Uterus (tissue), 3 donors: ENCODE measurements at regions not wholly inside any gene's neighbourhood (a gene's known extent, or its start where the extent isn't known, plus 50 kb on each side); places are given as distances from the start of the nearest gene placed in this dataset.

ENCODE experiments used
- DNase-seq, 2 donors: peaks; one replicate each; pipeline ENCODE4 v3.0.0-alpha.2; 2019 to 2020
- H3K27ac ChIP-seq, 2 donors: fragments of 200-600 bp; sonication (generic); 1 replicate in 1 of 2; 2 replicates in 1 of 2; pipeline ENCODE4 v1.5.1; 2016 to 2018
- H3K27me3 ChIP-seq, 2 donors: fragments of 200-600 bp; sonication (generic); one replicate each; pipeline ENCODE4 v1.5.1; 2018 to 2019; ENCODE audit warnings: control low read depth in 1 of 2
- H3K36me3 ChIP-seq, 2 donors: fragments of 200-600 bp; sonication (generic); one replicate each; pipeline ENCODE4 v1.5.1; 2019; ENCODE audit warnings: control low read depth in 1 of 2
- H3K4me1 ChIP-seq, 2 donors: fragments of 200-600 bp; sonication (generic); one replicate each; pipeline ENCODE4 v1.5.1; 2018 to 2019; ENCODE audit warnings: control low read depth in 1 of 2
- H3K4me3 ChIP-seq, 2 donors: fragments of 200-600 bp; sonication (generic); 1 replicate in 1 of 2; 2 replicates in 1 of 2; pipeline ENCODE4 v1.5.1; 2018 to 2019; ENCODE audit warnings: mild to moderate bottlenecking in 1 of 2
- H3K9me3 ChIP-seq, 2 donors: fragments of 200-600 bp; sonication (generic); one replicate each; pipeline ENCODE4 v1.5.1; 2019; ENCODE audit warnings: control low read depth in 1 of 2
- POLR2A ChIP-seq, 2 donors: fragments of 450-650 bp; IDR thresholded peaks; one replicate each; pipeline ENCODE4 v1.6.1; 2016; ENCODE audit warnings: antibody characterized with exemption in 2 of 2, mild to moderate bottlenecking in 1 of 2, moderate library complexity in 1 of 2
- intact Hi-C: fragments of 100-400 bp; cut with DNase I; formaldehyde crosslinking; loops from one replicate; pipeline ENCODE4 v1.15.1; 2023; ENCODE audit warnings: low total_unique reads
- TF ChIP-seq, protein P1 (sequence below), 4 experiments: fragments of 200-600 bp in 2 of 4; fragments of 450-650 bp in 2 of 4; sonication (generic) in 2 of 4; IDR thresholded peaks; one replicate each; pipeline ENCODE4 v1.5.1; 2016 to 2019; ENCODE audit warnings: antibody characterized with exemption in 4 of 4, mild to moderate bottlenecking in 2 of 4, moderate library complexity in 1 of 4
- donor health status: DM: yes; HTN: yes; CAD: no.

DNA sequence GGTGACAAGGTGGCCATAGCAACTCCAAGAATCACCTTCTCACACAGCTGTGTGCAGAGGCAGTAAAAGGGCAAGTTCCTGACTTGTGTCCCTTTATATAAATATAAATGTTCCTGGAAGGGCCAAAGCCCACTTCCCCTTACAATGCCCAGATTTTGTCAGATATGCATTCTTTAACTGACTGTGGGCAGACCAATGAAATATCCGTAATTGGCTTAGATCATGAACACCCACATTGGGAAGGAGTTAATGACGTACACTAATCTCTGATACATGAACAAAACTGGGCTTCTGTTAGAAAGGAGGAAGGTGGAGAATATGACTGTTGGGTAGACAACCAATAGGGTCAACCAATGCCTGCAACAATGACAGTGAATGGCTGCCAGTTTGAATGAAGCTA lies 397.2 kb upstream of the CLINT1 start:
- Histone ChIP-seq H3K4me1 (no peaks in the 10 kb centered on the region), H3K9me3 (no peaks in the 10 kb centered on the region), H3K27ac (no peak overlapping the region), H3K27me3 (no peaks in the 10 kb centered on the region), H3K36me3 (no peaks in the 10 kb centered on the region), H3K4me3 (no peak overlapping the region)
- no peak for DNase-seq
- intact Hi-C loops: no loop called here
- TF ChIP-seq, protein P1, sequence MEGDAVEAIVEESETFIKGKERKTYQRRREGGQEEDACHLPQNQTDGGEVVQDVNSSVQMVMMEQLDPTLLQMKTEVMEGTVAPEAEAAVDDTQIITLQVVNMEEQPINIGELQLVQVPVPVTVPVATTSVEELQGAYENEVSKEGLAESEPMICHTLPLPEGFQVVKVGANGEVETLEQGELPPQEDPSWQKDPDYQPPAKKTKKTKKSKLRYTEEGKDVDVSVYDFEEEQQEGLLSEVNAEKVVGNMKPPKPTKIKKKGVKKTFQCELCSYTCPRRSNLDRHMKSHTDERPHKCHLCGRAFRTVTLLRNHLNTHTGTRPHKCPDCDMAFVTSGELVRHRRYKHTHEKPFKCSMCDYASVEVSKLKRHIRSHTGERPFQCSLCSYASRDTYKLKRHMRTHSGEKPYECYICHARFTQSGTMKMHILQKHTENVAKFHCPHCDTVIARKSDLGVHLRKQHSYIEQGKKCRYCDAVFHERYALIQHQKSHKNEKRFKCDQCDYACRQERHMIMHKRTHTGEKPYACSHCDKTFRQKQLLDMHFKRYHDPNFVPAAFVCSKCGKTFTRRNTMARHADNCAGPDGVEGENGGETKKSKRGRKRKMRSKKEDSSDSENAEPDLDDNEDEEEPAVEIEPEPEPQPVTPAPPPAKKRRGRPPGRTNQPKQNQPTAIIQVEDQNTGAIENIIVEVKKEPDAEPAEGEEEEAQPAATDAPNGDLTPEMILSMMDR (IDR thresholded peaks at IDR 0.05): no peak
- TF ChIP-seq POLR2A (IDR thresholded peaks at IDR 0.05): no peak

DNA sequence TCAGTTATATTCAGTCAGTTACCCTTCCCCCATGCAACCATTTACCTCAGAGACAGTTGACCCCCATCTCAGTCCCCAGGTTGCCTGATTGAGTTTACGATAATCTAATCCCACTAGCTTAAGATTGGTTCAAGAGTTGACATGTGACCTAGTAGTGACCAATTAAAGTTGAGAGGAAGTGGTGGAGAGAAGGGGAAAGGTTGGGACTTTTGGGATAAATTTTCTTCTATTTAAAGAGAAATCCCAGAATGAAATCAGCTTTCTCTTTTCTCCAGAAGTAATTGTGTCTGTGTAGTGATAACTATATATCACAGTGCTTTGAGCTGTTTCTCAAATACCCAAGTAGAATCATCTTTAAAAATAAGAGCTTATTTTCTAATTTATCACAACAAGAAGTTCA lies 396.7 kb upstream of the CLINT1 start:
- H3K9me3 ChIP-seq: no peaks in the 10 kb centered on the region
- H3K27me3 ChIP-seq: no peaks in the 10 kb centered on the region
- intact Hi-C loops: no loop called here
- no peaks in the 10 kb centered on the region for H3K4me1 ChIP-seq
- no peaks in the 10 kb centered on the region for H3K36me3 ChIP-seq
- TF ChIP-seq POLR2A (IDR thresholded peaks at IDR 0.05): no peak
- TF ChIP-seq, protein P1 (IDR thresholded peaks at IDR 0.05): no peak
- H3K4me3 ChIP-seq: no peak overlapping the region
- DNase-seq: no peak
- no peak overlapping the region for H3K27ac ChIP-seq

DNA sequence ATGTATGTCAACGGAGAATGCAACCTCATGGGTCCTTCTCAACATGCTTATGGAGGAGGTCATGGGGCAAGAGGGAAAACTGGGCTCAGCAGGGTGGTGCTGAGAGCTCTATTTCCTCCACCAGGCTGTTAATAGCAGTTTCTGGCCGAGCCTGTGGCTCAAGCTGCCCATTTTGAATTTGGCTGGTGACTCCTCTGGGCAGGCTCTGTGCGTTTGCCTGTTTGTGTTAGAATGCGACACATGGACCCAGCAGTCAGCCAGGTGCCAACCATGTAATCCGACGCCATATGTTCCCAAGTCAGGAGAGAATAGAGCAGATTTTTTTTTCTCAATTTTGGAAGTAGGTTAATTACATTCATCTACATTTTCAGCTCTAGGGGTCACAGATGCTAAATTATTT lies 387.7 kb upstream of the CLINT1 start:
- no peaks in the 10 kb centered on the region for H3K27me3 ChIP-seq

DNA sequence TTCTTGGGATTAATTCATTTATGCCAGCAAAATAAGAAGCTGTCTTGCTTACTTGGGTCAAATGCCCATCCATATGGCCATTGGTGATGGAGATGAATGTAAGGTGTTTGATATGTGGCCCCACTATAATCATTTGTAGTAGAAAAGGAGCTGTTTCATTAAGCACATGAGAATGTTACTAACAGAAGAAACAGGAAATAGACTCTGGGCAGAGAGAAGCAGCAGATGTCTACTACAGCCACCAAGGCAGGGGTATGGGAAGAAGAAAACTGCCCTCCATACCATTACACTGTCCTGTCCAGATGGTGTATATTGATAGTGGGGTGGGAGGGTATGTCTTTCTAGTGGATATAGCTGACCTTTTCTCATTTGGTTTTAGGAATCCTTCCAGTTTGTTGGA lies 386.6 kb upstream of the CLINT1 start:
- H3K27ac ChIP-seq: no peak overlapping the region
- H3K27me3 ChIP-seq: no peaks in the 10 kb centered on the region
- intact Hi-C loops: no loop called here
- TF ChIP-seq, protein P1 (IDR thresholded peaks at IDR 0.05): no peak
- TF ChIP-seq POLR2A (IDR thresholded peaks at IDR 0.05): no peak
- H3K36me3 ChIP-seq: no peaks in the 10 kb centered on the region
- no peak overlapping the region for H3K4me3 ChIP-seq
- H3K4me1 ChIP-seq: no peaks in the 10 kb centered on the region
- no peak for DNase-seq
- H3K9me3 ChIP-seq: no peaks in the 10 kb centered on the region

More for the DNA sequence above, 387.7 kb upstream of the CLINT1 start:
- no peaks in the 10 kb centered on the region for H3K36me3 ChIP-seq
- no peak overlapping the region for H3K4me3 ChIP-seq
- H3K27ac ChIP-seq: no peak overlapping the region
- H3K4me1 ChIP-seq: no peaks in the 10 kb centered on the region
- no peak for DNase-seq
- TF ChIP-seq, protein P1 (IDR thresholded peaks at IDR 0.05): no peak
- TF ChIP-seq POLR2A (IDR thresholded peaks at IDR 0.05): no peak
- no peaks in the 10 kb centered on the region for H3K9me3 ChIP-seq
- intact Hi-C loops: no loop called here

DNA sequence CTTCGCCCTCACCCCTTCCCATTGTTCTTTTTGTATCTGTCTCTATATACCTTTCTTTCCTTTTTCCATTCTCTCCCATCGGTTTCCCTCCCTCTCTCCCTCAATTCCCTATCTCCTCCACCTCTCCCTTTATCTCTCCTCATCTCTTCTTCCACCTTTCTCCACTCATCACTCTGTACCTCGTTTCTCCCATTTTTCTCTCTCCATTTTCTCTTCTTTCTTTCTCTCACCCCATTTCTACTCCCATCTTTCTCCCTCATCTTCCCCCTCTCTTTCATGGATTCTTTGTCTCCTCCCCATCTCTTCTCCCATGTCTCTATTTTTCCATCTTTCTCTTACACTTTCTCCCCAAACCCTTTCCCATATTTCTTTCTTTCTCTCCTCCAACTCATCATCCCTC lies 385.9 kb upstream of the CLINT1 start:
- no peak overlapping the region for H3K4me3 ChIP-seq
- TF ChIP-seq, protein P1 (IDR thresholded peaks at IDR 0.05): no peak
- no peak for TF ChIP-seq POLR2A (IDR thresholded peaks at IDR 0.05)
- DNase-seq: no peak
- H3K9me3 ChIP-seq: no peaks in the 10 kb centered on the region
- H3K27ac ChIP-seq: no peak overlapping the region
- no peaks in the 10 kb centered on the region for H3K27me3 ChIP-seq
- no peaks in the 10 kb centered on the region for H3K36me3 ChIP-seq
- no peaks in the 10 kb centered on the region for H3K4me1 ChIP-seq
- intact Hi-C loops: no loop called here
